ENCODE measurements at regions not wholly inside any gene's neighbourhood (a gene's known extent, or its start where the extent isn't known, plus 50 kb on each side); places are given as distances from the start of the nearest gene placed in this dataset.

DNA sequence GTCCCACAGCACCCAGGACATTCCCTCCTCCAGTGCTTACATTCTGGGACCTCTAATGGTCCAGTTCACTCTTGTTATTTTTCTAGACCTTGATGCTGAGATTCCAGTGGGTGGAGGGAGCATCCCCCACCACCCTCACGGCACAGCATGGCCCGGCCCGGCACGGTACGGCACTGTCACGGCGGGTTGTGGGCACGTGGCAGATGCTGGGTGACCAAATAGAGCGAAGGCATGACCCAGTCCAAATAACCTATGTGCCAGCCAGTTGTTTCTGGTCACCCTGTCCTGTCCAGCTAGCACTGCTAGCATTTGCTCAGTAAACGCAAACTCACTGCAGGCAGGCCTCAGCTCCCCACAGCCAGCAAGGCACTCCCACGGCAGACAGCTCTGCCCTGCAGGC, 204.7 kb downstream of the ENGASE start:
- Histone ChIP-seq H4K20me1 (replicated peaks; ENCODE audit: control insufficient read depth, extremely low read depth, insufficient read depth, low read length) (no peaks in the 10 kb centered on the region), H3K4me1 (ENCODE audit: control insufficient read depth, extremely low read depth, insufficient read depth, low read length) (no peaks in the 10 kb centered on the region), H3K36me3 (ENCODE audit: control insufficient read depth in 2 of 2, extremely low read depth in 1 of 2, insufficient read depth in 2 of 2, low read length in 2 of 2) (no peaks in the 10 kb centered on the region), H3K4me2 (ENCODE audit: insufficient read depth, low read length) (no peak overlapping the region), H3K79me2 (ENCODE audit: control insufficient read depth, insufficient read depth, low read length) (no peaks in the 10 kb centered on the region), H2AFZ (ENCODE audit: low read depth, low read length) (no peak overlapping the region), H3K9me1 (replicated peaks; ENCODE audit: control insufficient read depth, extremely low read depth, insufficient read depth, low read length) (no peaks in the 10 kb centered on the region), H3K27ac (ENCODE audit: insufficient read depth, low read depth, low read length) (no peak overlapping the region), H3K4me3 (replicated peaks in 1 of 3; ENCODE audit: insufficient read depth in 1 of 3, low read depth in 1 of 3, low read length in 3 of 3) (no peak overlapping the region), H3K9ac (replicated peaks; ENCODE audit: extremely low read depth, insufficient read depth, low read length) (no peak overlapping the region), H3K27me3 (ENCODE audit: control insufficient read depth in 2 of 2, insufficient read depth in 2 of 2, low read length in 2 of 2) (no peaks in the 10 kb centered on the region), H3K9me3 (replicated peaks; ENCODE audit: control insufficient read depth, insufficient read depth, low read length) (no peaks in the 10 kb centered on the region)
- POLR2A ChIA-PET: no interaction called here
- FAIRE-seq: no peak
- no peak for DNase-seq (ENCODE audit: low read depth, low spot score)
- intact Hi-C loops (cut with micrococcal nuclease): no loop called here
- no TSS peak for BruUV-seq (replicated peaks)
- CTCF ChIA-PET: interaction anchor here (1.1 kb wide), 1 partner anchor 12 kb away, joined by 4 read pairs; no protein-coding TSS in a partner anchor
- dilution Hi-C loops (cut with MboI; ENCODE audit: extremely low pct_ligation_motif_present, low sequenced_read_pairs): no loop called here
- TF ChIP-seq POLR2A (IDR thresholded peaks at IDR 0.05; ENCODE audit: low read depth, low read length) (no peak), JUN (IDR thresholded peaks at IDR 0.05; ENCODE audit: borderline replicate concordance, insufficient read depth, insufficient read length, low read depth) (no peak), GATA2 (IDR thresholded peaks at IDR 0.05; ENCODE audit: insufficient read depth, insufficient read length, low read depth, low read length) (no peak), FOS (IDR thresholded peaks at IDR 0.05; ENCODE audit: borderline replicate concordance, insufficient read depth, low read length) (no peak), MAX (IDR thresholded peaks at IDR 0.05; ENCODE audit: insufficient read depth, insufficient read length) (no peak), MYC (IDR thresholded peaks at IDR 0.05; ENCODE audit: low read depth, low read length) (no peak), POLR2AphosphoS5 (IDR thresholded peaks at IDR 0.05; ENCODE audit: insufficient read depth, low read depth, low read length) (no peak), EZH2 (IDR thresholded peaks at IDR 0.05; ENCODE audit: borderline replicate concordance, low read depth, low read length, severe bottlenecking) (no peak)
- TF ChIP-seq, protein P1, sequence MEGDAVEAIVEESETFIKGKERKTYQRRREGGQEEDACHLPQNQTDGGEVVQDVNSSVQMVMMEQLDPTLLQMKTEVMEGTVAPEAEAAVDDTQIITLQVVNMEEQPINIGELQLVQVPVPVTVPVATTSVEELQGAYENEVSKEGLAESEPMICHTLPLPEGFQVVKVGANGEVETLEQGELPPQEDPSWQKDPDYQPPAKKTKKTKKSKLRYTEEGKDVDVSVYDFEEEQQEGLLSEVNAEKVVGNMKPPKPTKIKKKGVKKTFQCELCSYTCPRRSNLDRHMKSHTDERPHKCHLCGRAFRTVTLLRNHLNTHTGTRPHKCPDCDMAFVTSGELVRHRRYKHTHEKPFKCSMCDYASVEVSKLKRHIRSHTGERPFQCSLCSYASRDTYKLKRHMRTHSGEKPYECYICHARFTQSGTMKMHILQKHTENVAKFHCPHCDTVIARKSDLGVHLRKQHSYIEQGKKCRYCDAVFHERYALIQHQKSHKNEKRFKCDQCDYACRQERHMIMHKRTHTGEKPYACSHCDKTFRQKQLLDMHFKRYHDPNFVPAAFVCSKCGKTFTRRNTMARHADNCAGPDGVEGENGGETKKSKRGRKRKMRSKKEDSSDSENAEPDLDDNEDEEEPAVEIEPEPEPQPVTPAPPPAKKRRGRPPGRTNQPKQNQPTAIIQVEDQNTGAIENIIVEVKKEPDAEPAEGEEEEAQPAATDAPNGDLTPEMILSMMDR (IDR thresholded peaks at IDR 0.05; ENCODE audit: extremely low read depth in 1 of 2, insufficient read depth in 1 of 2, low read depth in 1 of 2, low read length in 2 of 2): no peak
